ENCODE measurements at regions not wholly inside any gene's neighbourhood (a gene's known extent, or its start where the extent isn't known, plus 50 kb on each side); places are given as distances from the start of the nearest gene placed in this dataset.

GRCh38 chr3:113142476-113142875 is 68.9 kb upstream of the BOC start:
- FAIRE-seq = no peak
- H3K27ac ChIP-seq (ENCODE audit: low read depth in 2 of 2, low read length in 2 of 2) = no peak overlapping the region

GRCh38 chr3:113143353-113143752 is 68.0 kb upstream of the BOC start:
- intact Hi-C loops (cut with DNase I) = no loop called here
- no peak for DNase-seq
- no peaks in the 10 kb centered on the region for H3K9me3 ChIP-seq (ENCODE audit: control insufficient read depth in 2 of 3, insufficient read depth in 1 of 3, low read length in 3 of 3)
- H3K9ac ChIP-seq (ENCODE audit: low read length in 3 of 3) = no peak overlapping the region
- no peak for TF ChIP-seq CTCF (IDR thresholded peaks at IDR 0.05; ENCODE audit: borderline replicate concordance, extremely low read depth, insufficient read depth)
- no peak overlapping the region for H3K27ac ChIP-seq (ENCODE audit: low read depth in 2 of 2, low read length in 2 of 2)
- no peaks in the 10 kb centered on the region for H3K27me3 ChIP-seq (ENCODE audit: control insufficient read depth, insufficient read depth, low read length)
- no peaks in the 10 kb centered on the region for H3K36me3 ChIP-seq (ENCODE audit: control insufficient read depth in 2 of 3, insufficient read depth in 3 of 3, low read length in 3 of 3)
- no peak for FAIRE-seq
- H3K4me3 ChIP-seq (ENCODE audit: low read length in 3 of 3) = no peak overlapping the region
- H3K4me1 ChIP-seq (ENCODE audit: control insufficient read depth in 2 of 3, insufficient read depth in 2 of 3, low read depth in 1 of 3, low read length in 3 of 3) = peaks cover 0 to 3% (median 0%) of the 10 kb centered on the region in 3 donors

More at GRCh38 chr3:113142476-113142875, 68.9 kb upstream of the BOC start:
- Histone ChIP-seq H3K27me3 (ENCODE audit: control insufficient read depth, insufficient read depth, low read length) (no peaks in the 10 kb centered on the region), H3K36me3 (ENCODE audit: control insufficient read depth in 2 of 3, insufficient read depth in 3 of 3, low read length in 3 of 3) (no peaks in the 10 kb centered on the region), H3K9me3 (ENCODE audit: control insufficient read depth in 2 of 3, insufficient read depth in 1 of 3, low read length in 3 of 3) (no peaks in the 10 kb centered on the region), H3K4me1 (ENCODE audit: control insufficient read depth in 2 of 3, insufficient read depth in 2 of 3, low read depth in 1 of 3, low read length in 3 of 3) (no peaks in the 10 kb centered on the region), H3K4me3 (ENCODE audit: low read length in 3 of 3) (no peak overlapping the region), H3K9ac (ENCODE audit: low read length in 3 of 3) (no peak overlapping the region)
- TF ChIP-seq CTCF (IDR thresholded peaks at IDR 0.05; ENCODE audit: borderline replicate concordance, extremely low read depth, insufficient read depth) = no peak
- no peak for DNase-seq
- intact Hi-C loops (cut with DNase I) = no loop called here

- Histone ChIP-seq H3K9me3 (ENCODE audit: control insufficient read depth in 2 of 3, insufficient read depth in 1 of 3, low read length in 3 of 3) (no peaks in the 10 kb centered on the region), H3K27ac (ENCODE audit: low read depth in 2 of 2, low read length in 2 of 2) (no peak overlapping the region), H3K27me3 (ENCODE audit: control insufficient read depth, insufficient read depth, low read length) (no peaks in the 10 kb centered on the region), H3K4me3 (ENCODE audit: low read length in 3 of 3) (no peak overlapping the region), H3K9ac (ENCODE audit: low read length in 3 of 3) (no peak overlapping the region), H3K4me1 (ENCODE audit: control insufficient read depth in 2 of 3, insufficient read depth in 2 of 3, low read depth in 1 of 3, low read length in 3 of 3) (peaks cover 10 to 13% (median 13%) of the 10 kb centered on the region in 3 donors), H3K36me3 (ENCODE audit: control insufficient read depth in 2 of 3, insufficient read depth in 3 of 3, low read length in 3 of 3) (no peaks in the 10 kb centered on the region)
- intact Hi-C loops (cut with DNase I) = no loop called here
- no peak for TF ChIP-seq CTCF (IDR thresholded peaks at IDR 0.05; ENCODE audit: borderline replicate concordance, extremely low read depth, insufficient read depth)
- DNase-seq (peak in 2 of 5 donors; percentile 21 to 56), FAIRE-seq (no peak)
Measured at GRCh38 chr3:113147681-113148261, 63.6 kb upstream of the BOC start.

GRCh38 chr3:113148284-113148683 is 63.1 kb upstream of the BOC start:
- H3K36me3 ChIP-seq (ENCODE audit: control insufficient read depth in 2 of 3, insufficient read depth in 3 of 3, low read length in 3 of 3) = no peaks in the 10 kb centered on the region
- peak in 3 of 5 donors; percentile 24 to 62 (median 51) for DNase-seq
- no peaks in the 10 kb centered on the region for H3K9me3 ChIP-seq (ENCODE audit: control insufficient read depth in 2 of 3, insufficient read depth in 1 of 3, low read length in 3 of 3)
- no peak for TF ChIP-seq CTCF (IDR thresholded peaks at IDR 0.05; ENCODE audit: borderline replicate concordance, extremely low read depth, insufficient read depth)
- H3K4me3 ChIP-seq (ENCODE audit: low read length in 3 of 3) = no peak overlapping the region
- intact Hi-C loops (cut with DNase I) = no loop called here
- peaks cover 10 to 13% (median 13%) of the 10 kb centered on the region in 3 donors for H3K4me1 ChIP-seq (ENCODE audit: control insufficient read depth in 2 of 3, insufficient read depth in 2 of 3, low read depth in 1 of 3, low read length in 3 of 3)
- no peaks in the 10 kb centered on the region for H3K27me3 ChIP-seq (ENCODE audit: control insufficient read depth, insufficient read depth, low read length)
- no peak overlapping the region for H3K27ac ChIP-seq (ENCODE audit: low read depth in 2 of 2, low read length in 2 of 2)
- no peak overlapping the region for H3K9ac ChIP-seq (ENCODE audit: low read length in 3 of 3)
- FAIRE-seq = no peak
